ENCODE measurements at regions not wholly inside any gene's neighbourhood (a gene's known extent, or its start where the extent isn't known, plus 50 kb on each side); places are given as distances from the start of the nearest gene placed in this dataset.

- TF ChIP-seq CTCF (conservative IDR thresholded peaks at IDR 0.05) (no peak), ZFX (IDR thresholded peaks at IDR 0.05) (no peak)
Measured at GRCh38 chr12:115132145-115132544, 448.2 kb upstream of the TBX3 start.

Data from C4-2B (cell line).